ENCODE measurements at regions not wholly inside any gene's neighbourhood (a gene's known extent, or its start where the extent isn't known, plus 50 kb on each side); places are given as distances from the start of the nearest gene placed in this dataset.

GRCh38 chr6:11854408-11855165 is 76.0 kb upstream of the ADTRP start:
- no peak for ATAC-seq
- peaks cover 0 to 25% (median 4%) of the 10 kb centered on the region in 3 donors for H3K4me1 ChIP-seq
- no peak for TF ChIP-seq POLR2A (IDR thresholded peaks at IDR 0.05)
- TF ChIP-seq, protein P1, sequence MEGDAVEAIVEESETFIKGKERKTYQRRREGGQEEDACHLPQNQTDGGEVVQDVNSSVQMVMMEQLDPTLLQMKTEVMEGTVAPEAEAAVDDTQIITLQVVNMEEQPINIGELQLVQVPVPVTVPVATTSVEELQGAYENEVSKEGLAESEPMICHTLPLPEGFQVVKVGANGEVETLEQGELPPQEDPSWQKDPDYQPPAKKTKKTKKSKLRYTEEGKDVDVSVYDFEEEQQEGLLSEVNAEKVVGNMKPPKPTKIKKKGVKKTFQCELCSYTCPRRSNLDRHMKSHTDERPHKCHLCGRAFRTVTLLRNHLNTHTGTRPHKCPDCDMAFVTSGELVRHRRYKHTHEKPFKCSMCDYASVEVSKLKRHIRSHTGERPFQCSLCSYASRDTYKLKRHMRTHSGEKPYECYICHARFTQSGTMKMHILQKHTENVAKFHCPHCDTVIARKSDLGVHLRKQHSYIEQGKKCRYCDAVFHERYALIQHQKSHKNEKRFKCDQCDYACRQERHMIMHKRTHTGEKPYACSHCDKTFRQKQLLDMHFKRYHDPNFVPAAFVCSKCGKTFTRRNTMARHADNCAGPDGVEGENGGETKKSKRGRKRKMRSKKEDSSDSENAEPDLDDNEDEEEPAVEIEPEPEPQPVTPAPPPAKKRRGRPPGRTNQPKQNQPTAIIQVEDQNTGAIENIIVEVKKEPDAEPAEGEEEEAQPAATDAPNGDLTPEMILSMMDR (IDR thresholded peaks at IDR 0.05), result no peak
- no peak for TF ChIP-seq POLR2AphosphoS5 (IDR thresholded peaks at IDR 0.05)
- TF ChIP-seq EP300 (IDR thresholded peaks at IDR 0.05), result no peak
- H3K27ac ChIP-seq, result no peak overlapping the region
- H3K9me3 ChIP-seq, result no peaks in the 10 kb centered on the region
- no peaks in the 10 kb centered on the region for H3K27me3 ChIP-seq
- no peak overlapping the region for H3K4me3 ChIP-seq
- WGBS, 2 donors (ENCODE audit: low coverage in 1 of 2), result 53 to 57% methylated on average over 6 to 7 of the region's 7 CpGs
- H3K36me3 ChIP-seq, result no peaks in the 10 kb centered on the region

GRCh38 chr6:11853678-11854407 is 75.2 kb upstream of the ADTRP start:
- peaks cover 0 to 25% (median 4%) of the 10 kb centered on the region in 3 donors for H3K4me1 ChIP-seq
- 26 to 39% methylated on average over 3 of the region's 3 CpGs for WGBS, 2 donors (ENCODE audit: low coverage in 1 of 2)
- no peak overlapping the region for H3K4me3 ChIP-seq
- no peak overlapping the region for H3K27ac ChIP-seq
- H3K36me3 ChIP-seq, result no peaks in the 10 kb centered on the region
- TF ChIP-seq POLR2A (IDR thresholded peaks at IDR 0.05) (no peak), EP300 (IDR thresholded peaks at IDR 0.05) (no peak)
- no peaks in the 10 kb centered on the region for H3K27me3 ChIP-seq
- no peaks in the 10 kb centered on the region for H3K9me3 ChIP-seq
- ATAC-seq, result no peak

DNA sequence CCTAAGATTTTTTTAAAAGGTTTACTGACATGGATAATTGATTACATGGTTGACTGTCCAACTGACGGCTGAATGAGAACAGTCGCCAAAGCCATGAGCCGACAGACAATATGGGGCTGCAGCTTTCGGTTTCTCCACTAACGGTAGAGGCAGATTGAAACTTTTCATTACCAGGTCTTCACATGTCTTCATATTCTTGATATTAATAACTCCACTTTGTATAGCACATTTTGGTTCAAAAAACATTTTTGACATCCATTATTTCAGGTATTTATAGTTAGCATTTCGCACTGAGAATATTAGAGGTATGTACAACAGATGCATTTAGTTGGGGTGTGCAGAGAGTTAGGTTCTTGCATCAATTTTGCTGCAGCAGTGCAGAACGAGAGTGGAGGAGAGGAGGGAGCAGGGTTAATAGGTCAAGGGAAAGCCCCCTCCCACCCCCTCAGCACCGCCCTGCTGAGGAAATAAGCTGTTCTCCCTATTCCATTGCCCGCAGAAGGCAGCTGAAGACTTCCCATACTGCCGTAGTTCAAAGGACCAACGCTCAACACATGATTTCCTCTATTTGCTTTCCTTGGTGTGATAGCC is 73.6 kb upstream of the ADTRP start:
- TF ChIP-seq, protein P1 (IDR thresholded peaks at IDR 0.05), result no peak
- TF ChIP-seq EP300 (IDR thresholded peaks at IDR 0.05) (no peak), POLR2A (IDR thresholded peaks at IDR 0.05) (no peak), POLR2AphosphoS5 (IDR thresholded peaks at IDR 0.05) (no peak)
- Histone ChIP-seq H3K4me1 (peaks cover 0 to 25% (median 4%) of the 10 kb centered on the region in 3 donors), H3K4me3 (no peak overlapping the region), H3K9me3 (no peaks in the 10 kb centered on the region), H3K27me3 (no peaks in the 10 kb centered on the region), H3K27ac (no peak overlapping the region), H3K36me3 (no peaks in the 10 kb centered on the region)
- no peak for ATAC-seq
- WGBS, 2 donors (ENCODE audit: low coverage in 1 of 2), result 75 to 78% methylated on average over 7 to 11 of the region's 11 CpGs

- WGBS, 2 donors (ENCODE audit: low coverage in 1 of 2), result 70% methylated on average over 3 of the region's 4 CpGs; no CpG with 5 or more reads in 1 of the 2 donors
- no peak overlapping the region for H3K27ac ChIP-seq
- H3K4me1 ChIP-seq, result peaks cover 0 to 25% (median 4%) of the 10 kb centered on the region in 3 donors
- H3K27me3 ChIP-seq, result no peaks in the 10 kb centered on the region
- H3K4me3 ChIP-seq, result no peak overlapping the region
- ATAC-seq, result no peak
- H3K36me3 ChIP-seq, result no peaks in the 10 kb centered on the region
- no peak for TF ChIP-seq EP300 (IDR thresholded peaks at IDR 0.05)
- no peak for TF ChIP-seq POLR2AphosphoS5 (IDR thresholded peaks at IDR 0.05)
- TF ChIP-seq, protein P1 (IDR thresholded peaks at IDR 0.05), result no peak
- no peak for TF ChIP-seq POLR2A (IDR thresholded peaks at IDR 0.05)
- no peaks in the 10 kb centered on the region for H3K9me3 ChIP-seq
Observed at GRCh38 chr6:11851387-11851786, 72.8 kb upstream of the ADTRP start.

DNA sequence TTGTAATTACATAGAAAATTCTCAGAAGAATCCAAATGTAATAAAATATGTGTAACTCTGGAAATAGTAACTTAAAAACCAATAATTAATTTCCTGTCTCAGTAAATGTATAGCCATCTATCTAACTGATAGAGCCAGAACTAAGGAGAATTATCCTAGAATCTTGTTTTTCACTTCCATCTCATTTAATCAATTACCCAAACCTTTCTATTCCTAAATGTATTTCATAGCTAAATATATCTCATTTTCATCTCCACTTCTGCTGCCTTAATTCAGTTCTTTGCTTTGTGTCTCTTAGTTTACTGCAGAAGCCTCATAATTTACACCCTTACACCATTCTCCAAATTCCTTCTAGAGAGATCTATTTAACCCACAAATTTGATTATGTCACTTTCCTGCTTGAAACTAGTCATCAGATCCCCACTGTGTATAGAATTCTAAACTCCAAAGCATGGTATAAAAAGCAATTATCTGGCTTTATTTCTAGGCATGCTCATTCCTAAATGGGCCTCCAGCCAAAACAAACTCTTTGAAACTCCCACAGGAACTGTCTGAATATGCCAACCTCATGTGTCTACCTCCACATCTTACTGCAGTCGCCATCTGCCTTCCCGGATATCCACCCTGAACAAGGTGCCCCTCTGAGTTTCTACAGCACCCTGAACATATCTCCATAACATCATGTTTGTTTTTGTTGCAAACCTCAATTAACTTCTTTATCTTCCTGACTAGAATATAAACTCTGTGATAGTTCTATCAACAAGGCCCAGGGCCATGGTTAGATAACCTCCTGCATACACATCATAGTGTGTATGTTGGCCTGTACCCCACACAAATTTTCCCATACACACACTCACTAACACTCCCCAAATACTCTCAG is 70.5 kb upstream of the ADTRP start:
- Histone ChIP-seq H3K27me3 (no peaks in the 10 kb centered on the region), H3K9me3 (no peaks in the 10 kb centered on the region), H3K4me1 (peaks cover 0 to 13% (median 0%) of the 10 kb centered on the region in 3 donors), H3K4me3 (no peak overlapping the region), H3K27ac (no peak overlapping the region), H3K36me3 (no peaks in the 10 kb centered on the region)
- ATAC-seq, result no peak
- WGBS, 2 donors (ENCODE audit: low coverage in 1 of 2), result 74 to 81% methylated on average over 2 of the region's 2 CpGs
- TF ChIP-seq, protein P1 (IDR thresholded peaks at IDR 0.05), result no peak
- TF ChIP-seq POLR2AphosphoS5 (IDR thresholded peaks at IDR 0.05) (no peak), POLR2A (IDR thresholded peaks at IDR 0.05) (no peak), EP300 (IDR thresholded peaks at IDR 0.05) (no peak)
